HG03060 (cell line): ENCODE measurements at regions not wholly inside any gene's neighbourhood (a gene's known extent, or its start where the extent isn't known, plus 50 kb on each side); places are given as distances from the start of the nearest gene placed in this dataset.
"Not testable (repeated sequence)": the region's sequence is repeated elsewhere in the genome, so short reads cannot be mapped to it uniquely, and the experiment has no call there.

Experiments
- ATAC-seq: cut with Tn5 transposase; IDR thresholded peaks from one replicate; pipeline ENCODE4 v1.9.1; 2021; ENCODE audit warnings: low read depth, moderate number of reproducible peaks; ENCODE audit not compliant: unreplicated experiment

DNA sequence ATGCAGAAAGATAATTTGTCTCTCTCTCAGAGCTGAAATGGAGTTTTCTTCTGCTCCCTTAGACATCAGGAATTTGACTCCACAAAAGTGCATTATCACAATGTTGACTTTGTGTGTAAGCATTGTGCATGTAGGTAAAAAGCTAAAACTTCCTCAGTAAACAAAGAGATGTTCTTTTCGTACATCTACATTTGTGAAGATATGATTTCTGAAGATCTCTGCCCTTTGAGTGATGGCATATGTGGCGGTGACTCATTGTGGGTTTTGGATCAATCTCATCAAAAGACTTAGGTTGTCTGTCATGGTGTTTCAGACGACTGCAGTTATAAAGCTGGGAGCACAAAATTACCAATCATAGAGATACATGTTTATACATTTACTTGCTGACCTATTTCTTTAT is 411.4 kb upstream of the LMO3 start:
- ATAC-seq: no peak

DNA sequence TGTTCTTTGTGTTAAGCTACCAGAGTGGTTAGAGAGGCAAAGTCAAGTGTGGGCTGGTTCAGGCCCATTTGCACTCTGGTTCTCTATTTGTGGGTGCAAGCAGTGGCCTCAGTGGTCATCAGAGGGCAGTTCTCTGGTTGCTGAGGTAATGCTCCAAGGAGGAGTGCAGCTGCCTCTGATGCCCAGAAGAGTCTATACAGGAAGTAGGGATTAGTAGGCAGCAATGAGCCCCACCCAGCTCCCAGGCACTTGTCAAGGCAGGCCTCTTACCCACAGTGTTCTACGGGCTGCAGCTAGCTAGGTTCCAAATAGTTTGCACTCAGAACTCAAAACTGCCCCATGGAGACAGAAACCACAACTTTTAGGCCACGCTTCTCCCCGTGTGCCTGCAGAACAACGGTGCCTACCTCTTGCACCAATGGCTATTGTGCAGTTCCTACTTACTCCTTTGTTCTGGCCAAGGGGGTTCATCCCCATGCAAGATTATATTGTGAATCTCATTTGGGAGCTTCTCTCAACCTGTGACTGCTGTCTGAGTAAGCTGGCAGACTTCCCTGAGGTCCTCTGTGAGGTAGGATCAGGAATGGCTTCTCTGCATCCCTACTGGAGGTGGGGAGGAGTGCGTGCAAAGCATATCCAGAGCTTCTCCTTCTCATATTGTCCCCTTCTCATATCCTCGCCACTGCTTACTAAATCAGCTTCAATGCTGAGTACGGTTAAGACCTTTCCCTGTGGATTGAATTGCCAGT is 410.3 kb upstream of the LMO3 start:
- ATAC-seq: no peak

DNA sequence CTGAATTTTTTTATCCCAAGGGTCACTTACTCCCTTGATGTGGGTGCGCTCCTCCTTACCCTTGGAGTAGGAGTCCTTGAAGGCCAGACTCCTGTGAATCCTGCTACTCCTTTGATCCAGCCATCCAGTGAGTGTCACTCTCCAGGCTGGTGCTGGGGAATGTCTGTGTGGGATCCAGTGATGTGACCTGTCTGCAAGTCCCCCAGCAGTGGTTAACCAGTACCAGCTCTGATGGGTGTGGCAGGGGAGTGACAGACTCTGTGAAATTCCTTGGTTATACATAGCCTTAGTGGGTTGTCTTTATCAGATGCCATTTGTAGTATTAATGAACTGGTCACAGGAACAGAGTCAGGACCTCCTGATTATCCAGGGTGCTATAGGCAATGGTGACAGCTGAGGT is 409.5 kb upstream of the LMO3 start:
- no peak for ATAC-seq

DNA sequence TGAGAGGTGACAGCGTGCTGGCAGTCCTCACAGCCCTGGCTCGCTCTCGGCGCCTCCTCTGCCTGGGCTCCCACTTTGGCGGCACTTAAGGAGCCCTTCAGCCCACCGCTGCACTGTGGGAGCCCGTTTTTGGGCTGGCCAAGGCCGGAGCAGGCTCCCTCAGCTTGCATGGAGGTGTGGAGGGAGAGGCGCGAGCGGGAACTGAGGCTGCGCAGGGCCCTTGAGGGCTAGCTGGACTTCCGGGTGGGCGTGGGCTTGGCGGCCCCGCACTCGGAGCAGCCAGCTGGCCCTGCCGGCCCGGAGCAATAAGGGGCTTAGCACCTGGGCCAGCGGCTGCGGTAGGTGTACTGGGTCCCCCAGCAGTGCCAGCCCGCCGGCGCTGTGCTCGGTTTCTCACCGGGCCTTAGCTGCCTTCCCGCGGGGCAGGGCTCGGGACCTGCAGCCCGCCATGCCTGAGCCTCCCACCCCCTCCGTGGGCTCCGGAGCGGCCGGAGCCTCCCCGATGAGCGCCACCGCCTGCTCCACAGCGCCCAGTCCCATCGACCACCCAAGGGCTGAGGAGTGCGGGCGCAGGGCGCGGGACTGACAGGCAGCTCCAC is 401.6 kb upstream of the LMO3 start:
- ATAC-seq: not testable (repeated sequence)

DNA sequence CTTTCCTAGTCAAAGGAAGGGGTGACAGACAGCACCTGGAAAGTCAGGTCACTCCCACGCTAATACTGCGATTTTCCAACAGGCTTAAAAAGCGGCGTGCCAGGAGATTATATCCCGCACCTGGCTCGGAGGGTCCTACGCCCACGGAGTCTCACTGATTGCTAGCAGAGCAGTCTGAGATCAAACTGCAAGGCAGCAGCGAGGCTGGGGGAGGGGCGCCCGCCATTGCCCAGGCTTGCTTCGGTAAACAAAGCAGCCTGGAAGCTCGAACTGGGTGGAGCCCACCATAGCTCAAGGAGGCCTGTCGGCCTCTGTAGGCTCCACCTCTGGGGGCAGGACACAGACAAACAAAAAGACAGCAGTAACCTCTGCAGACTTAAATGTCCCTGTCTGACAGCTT is 392.6 kb upstream of the LMO3 start:
- not testable (repeated sequence) for ATAC-seq

DNA sequence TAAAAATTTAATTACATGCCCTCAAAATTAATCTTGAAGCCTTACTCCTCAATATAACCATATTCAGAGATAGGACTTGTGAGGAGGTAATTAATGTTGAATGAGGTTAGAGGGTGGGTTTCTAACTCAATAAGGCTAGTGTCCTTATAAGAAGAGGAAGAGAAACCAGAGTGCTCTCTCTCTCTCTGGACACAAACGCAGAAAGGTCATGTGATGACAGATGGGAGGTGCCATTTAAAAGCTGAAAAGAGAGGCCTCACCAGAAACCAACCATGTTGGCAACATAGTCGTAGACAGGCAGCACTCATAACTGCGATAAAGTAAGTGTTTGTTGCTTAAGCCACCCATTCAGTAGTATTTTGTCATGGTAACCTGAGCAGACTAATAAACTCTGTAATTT is 378.5 kb upstream of the LMO3 start:
- ATAC-seq: no peak

DNA sequence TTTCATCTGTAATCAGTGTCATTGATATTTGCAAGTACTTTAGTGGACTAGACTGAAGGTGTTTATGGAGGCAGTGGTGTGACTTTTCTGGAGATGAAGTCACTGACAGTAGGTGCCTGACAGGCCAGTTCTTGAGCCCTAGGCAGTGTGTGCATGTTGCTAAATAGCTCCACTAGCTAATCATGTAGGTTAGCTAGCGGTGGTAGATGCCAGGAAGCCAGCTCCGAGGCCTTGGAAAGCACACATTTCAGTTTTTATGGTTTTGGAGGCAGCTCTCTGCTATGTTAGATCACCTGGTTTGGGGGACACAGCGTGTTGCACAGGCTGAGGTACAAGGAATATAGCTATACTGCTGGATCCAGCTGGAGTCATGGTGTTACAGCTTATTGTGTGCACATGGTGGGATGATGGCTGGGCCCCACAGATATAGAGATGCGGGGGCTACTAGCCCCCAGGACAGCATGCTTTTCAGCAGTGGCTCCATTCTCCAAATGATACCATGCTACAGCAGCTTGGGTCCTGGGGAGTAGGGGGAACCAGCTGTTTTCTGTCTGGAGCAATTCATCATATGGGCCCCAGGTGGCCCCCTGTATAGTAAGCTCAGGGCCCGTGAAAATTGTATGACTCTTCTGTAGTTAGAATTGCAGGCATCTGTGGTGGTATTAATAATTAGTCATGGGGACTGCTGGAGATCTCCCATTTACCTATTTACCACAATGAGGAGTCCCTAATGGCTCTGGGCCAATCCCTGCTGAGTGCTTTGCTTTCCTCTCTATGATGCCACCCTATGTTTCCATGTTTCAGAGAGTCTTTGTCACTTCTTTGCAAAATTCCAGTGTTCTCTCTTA is 367.2 kb upstream of the LMO3 start:
- ATAC-seq: no peak

DNA sequence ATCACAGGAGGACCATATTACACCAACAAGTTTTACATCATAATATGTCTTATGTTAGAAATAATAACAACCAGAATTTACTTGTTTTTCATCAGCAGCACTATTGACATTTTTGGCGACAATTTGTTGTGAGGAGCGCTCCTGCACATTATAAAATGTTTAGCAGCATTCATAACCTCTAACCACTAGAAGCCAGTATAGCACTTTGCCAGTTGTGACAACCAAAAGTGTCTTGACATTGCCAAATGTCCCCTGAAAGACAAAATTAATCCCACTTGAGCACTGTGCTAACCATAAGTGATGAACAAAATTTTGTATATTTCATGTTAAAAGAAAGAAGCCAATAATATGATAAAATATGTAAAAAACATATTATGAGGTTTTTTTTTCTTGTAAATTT is 356.9 kb upstream of the LMO3 start:
- ATAC-seq: no peak

DNA sequence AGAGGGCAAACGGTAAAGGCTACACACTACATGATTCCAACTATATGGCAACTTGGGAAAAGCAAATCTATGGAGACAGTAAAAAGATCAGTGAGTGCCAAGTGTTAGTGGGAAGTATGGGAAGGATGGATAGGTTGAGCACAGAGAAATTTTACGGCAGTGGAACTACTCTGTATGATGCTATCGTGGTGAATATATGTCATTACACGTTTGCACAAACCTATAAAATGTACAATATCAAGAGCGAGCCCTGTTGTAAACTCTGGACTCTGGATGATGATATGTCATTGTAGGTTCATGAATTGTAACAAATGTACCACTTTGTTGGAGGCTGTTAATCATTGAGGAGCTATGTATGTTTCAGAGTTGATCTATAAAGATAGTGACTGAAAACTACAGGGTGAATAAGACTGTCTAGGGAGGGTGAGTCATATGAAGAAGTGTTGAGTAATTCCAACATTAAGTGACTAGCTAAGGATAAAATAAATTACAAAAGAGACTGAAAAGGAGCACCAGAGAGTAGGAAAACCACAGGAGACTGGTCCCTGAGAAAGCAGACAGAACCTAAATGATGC is 349.2 kb upstream of the LMO3 start:
- ATAC-seq: peak; percentile 61

DNA sequence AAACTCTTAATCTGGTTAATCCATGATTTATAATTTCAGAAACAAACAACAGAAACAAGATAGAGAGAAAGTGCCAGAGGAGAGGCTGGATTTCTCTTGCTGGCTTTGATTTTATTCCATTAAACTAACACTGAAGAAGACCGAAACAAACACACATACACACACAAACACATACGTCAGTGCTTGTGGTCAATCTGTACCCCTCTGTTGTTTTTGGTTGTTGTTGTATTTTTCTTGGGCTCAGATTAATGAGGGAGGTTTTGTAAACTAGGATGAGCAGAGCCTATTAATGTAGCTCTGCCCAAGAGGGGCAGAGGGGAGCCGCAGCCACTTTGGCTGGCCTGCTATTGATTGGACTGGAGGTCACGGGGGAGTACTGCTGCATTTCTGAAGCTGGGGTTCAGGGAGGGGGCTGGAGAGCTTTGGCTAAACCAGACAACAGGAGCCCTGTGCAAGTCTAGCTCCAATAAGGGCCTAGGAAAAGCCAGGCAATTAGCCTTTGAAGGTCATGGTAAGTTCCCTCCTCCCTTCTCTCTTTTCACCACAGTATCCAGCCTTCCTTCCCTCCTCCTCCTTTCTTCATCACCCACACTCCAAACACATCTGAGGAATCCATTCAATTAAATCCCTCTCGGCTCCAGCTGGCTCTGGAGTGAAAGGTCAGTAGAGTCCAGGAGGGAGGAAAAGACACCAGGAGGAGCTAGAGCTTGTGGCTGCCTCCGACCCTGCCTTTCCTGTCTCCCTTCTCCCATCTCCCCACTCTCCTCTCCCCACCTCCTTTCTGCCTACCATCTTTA is 344.1 kb upstream of the LMO3 start:
- no peak for ATAC-seq

DNA sequence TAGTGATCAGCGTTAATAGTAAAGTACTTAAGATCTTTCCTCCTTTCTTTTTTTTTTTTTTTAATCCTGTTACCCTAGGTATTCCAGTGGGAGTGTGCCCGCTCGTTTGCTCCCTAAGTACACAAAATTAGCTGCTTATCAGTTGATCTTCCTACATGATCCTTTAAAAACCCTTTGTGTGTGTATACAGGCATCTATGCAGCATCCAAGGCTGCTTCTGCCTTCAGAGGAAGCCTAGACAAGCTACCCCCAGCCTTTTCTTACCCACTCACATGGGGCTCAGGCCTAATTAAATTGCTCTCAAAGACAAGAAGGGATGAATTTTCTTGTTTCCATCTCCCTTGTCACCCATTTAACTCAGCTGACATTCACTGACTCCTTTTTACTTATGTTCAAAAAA is 343.4 kb upstream of the LMO3 start:
- ATAC-seq: no peak

DNA sequence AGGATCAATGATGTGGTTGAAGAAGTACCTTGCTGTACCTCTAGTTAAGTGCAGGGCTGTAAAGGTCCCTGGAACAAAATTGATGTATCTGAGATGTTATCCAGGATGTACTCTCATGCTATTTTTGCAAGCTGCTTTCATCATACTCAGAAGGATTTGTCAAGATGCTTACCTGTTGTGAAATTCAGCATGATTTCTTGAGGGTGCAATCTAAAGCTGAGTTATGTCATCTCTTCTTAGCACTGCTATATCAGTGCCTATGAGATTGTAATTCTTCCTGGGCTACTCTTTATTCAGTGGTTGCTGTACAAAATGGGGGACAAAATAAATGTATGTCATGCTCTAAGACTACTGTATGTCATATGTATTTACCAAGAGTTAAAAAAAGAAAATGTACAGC is 340.7 kb upstream of the LMO3 start:
- ATAC-seq: no peak

DNA sequence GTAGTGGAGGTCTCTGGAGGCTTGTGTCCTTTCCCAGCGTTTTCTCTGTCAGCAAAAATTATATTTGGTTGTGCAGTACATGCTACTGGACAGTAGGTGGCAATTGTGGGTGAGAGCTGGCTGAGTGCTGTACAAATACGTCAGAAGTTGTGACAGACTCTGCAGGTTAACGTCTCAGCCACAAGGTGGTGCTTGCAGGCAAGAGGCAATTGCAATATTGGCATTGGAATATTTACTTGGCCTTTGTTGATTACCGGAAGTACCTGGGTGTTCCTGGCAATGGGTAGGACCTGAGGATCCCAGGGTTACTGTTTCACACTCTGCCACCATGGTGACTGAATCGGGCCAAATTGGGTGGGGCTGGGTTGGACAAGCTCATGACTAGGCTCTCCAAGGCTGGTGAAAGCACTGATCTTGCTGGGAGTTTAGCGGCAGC is 333.9 kb upstream of the LMO3 start:
- peak; percentile 93 for ATAC-seq

DNA sequence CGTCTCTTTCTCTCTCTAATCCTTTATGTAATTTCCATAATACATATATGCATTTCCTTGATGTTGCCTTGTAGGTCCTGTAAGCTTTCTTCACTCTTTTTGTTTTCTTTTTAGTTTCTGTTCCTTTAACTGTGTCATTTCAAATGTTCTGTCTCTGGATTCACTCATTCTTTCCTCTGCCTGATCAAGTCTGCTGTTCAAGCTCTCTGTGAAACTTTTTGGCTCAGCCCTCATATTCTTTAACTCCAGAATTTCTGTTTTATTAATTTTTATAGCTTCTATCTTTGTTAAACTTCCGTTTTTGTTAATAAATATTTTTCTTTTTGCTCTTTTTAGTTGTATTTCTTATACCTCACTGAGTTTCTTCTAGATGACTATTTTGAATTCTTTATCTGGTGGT is 321.3 kb upstream of the LMO3 start:
- ATAC-seq: no peak

DNA sequence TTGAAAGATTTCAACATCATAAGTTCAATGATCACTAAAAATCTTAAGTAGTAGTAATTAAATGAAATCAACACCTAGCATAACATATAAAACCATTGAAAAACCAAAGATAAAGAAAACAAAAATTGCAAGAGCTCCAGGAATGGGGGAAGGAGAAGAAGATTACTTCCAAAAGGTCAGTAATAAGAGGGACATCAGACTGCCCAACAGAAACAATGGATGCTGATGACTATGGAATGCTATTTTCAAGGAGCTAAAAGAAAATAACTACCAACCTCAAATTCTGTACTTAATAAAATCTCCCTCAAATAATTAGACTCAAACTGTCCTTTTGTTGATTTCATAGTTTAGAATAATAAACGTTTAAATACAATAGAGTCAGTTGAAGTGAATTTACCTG is 314.5 kb upstream of the LMO3 start:
- no peak for ATAC-seq

DNA sequence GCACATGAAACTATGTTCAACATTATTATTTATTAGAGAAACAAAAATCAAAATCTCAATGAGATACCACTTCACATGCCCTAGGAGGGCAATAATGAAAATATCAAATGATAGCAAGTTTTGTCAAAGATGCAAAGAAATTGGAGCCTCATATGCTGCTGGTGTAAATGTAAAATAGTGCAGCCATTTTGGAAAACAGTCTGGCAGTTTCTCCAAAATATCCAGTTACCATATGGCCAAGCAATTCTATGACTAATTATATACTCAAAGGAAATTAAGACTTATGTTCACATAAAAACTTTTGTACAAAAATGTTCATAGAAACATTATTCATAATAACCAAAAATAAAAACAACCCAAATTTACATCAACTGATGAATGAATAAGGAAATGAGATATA is 313.6 kb upstream of the LMO3 start:
- no peak for ATAC-seq

DNA sequence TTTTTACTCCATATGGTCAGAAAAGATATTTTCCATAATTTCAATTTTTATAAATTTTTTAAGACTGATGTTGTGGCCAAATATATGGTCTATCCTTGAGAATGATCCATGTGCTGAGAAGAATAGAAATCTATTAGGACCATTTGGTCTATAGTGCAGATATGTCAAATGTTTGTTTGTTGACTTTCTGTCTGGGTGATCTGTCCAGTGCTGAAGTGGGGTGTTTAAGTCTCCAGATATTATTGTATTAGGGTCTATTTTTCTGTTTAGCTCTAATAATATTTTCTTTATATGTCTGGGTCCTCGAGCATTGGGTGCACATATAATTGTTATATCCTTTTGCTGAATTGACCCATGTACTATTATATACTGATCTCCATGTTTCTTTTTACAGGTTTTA is 308.9 kb upstream of the LMO3 start:
- ATAC-seq: no peak

DNA sequence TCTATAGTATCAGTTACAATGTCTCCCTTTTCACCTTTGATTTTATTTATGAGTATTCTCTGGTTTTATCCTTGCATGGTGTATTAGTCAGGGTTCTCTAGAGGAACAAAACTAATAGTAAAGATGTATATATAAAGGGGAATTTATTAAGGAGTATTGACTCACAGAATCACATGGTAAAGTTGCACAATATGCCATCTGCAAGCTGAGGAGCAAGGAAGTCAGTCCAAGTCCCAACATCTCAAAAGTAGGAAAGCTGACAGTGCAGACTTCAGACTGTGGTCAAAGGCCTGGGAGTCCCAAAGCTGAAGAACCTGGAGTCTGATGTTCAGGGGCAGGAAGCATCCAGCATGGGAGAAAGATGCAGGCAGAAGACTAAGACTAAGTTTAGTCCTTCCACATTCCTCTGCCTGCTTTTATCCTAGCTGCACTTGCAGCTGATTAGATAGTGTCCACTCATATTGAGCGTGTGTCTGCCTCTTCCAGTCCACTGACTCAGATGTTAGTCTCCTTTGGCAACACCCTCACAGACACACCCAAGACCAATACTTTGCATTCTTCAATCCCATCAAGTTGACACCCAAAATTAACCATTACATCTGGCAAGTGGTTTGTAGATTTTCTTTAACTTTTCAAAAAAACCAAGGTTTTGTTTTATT is 308.0 kb upstream of the LMO3 start:
- ATAC-seq: no peak

DNA sequence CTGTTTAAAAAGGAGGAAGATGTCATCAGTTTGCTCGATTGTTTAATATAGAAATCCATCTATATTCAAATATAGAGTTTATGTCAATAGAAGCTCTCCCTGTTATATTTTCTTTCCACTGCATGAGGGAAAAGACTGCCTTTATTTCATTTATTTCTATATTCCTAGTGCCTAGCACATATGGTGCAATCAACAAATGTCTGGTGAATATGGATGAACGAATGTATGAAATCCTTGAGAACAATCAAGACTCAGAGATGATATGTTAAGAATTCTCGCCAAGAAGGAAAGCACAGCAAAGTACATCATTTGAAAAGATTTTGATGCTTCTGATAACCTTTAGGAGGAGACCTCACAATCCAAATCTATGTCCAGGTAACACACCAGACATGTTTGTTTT is 296.0 kb upstream of the LMO3 start:
- ATAC-seq: no peak

DNA sequence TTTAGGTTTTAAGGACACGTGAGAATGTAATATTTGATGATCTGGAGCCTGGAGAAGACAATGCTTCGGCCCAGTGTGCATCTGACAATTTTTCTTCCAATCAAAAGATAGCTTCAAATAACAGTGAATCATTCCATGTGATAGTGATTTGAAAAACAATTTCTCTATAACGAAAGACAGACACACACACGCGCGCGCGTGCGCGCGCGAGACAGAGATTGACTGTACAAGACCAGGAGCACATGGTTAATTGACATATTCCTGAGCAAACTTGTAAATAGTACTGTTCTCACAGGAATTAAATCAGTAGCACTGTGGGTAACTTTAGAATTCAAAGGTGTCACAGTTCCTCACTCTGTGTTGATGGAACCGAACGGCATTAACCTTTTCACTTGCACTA is 287.5 kb upstream of the LMO3 start:
- ATAC-seq: no peak
